Uterus (tissue), 2 donors: ENCODE measurements at regions not wholly inside any gene's neighbourhood (a gene's known extent, or its start where the extent isn't known, plus 50 kb on each side); places are given as distances from the start of the nearest gene placed in this dataset.

Experiments used
- POLR2A ChIP-seq, 2 donors: fragments of 450-650 bp; IDR thresholded peaks; one replicate each; pipeline ENCODE4 v1.6.1; 2016; ENCODE audit warnings: antibody characterized with exemption in 2 of 2, mild to moderate bottlenecking in 1 of 2, moderate library complexity in 1 of 2
- TF ChIP-seq, protein P1 (sequence below), 4 experiments: fragments of 200-600 bp in 2 of 4; fragments of 450-650 bp in 2 of 4; sonication (generic) in 2 of 4; IDR thresholded peaks; one replicate each; pipeline ENCODE4 v1.5.1; 2016 to 2019; ENCODE audit warnings: antibody characterized with exemption in 4 of 4, mild to moderate bottlenecking in 2 of 4, moderate library complexity in 1 of 4

DNA sequence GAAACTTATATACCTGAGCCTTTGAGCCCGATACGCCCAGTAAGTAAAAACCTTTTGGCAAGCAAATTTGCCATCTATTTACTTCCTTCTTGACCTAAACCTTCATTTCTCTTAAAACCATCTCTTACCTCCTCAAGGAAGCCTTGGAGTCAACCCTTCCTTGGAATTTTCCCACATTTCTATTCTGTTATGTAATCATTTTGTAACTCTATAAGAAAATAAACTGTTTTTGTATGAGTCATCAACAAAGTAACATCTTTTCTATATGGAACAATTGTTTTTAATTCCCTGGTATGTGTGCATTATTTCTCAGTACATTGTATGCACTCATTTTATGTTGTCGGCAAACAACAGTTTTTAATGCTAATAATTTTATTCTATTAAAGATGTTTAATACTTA, 162.0 kb downstream of the TEX36 start:
- TF ChIP-seq, protein P1, sequence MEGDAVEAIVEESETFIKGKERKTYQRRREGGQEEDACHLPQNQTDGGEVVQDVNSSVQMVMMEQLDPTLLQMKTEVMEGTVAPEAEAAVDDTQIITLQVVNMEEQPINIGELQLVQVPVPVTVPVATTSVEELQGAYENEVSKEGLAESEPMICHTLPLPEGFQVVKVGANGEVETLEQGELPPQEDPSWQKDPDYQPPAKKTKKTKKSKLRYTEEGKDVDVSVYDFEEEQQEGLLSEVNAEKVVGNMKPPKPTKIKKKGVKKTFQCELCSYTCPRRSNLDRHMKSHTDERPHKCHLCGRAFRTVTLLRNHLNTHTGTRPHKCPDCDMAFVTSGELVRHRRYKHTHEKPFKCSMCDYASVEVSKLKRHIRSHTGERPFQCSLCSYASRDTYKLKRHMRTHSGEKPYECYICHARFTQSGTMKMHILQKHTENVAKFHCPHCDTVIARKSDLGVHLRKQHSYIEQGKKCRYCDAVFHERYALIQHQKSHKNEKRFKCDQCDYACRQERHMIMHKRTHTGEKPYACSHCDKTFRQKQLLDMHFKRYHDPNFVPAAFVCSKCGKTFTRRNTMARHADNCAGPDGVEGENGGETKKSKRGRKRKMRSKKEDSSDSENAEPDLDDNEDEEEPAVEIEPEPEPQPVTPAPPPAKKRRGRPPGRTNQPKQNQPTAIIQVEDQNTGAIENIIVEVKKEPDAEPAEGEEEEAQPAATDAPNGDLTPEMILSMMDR (IDR thresholded peaks at IDR 0.05) = no peak
- no peak for TF ChIP-seq POLR2A (IDR thresholded peaks at IDR 0.05)
